Gastroesophageal sphincter (tissue), 3 donors: ENCODE measurements at regions not wholly inside any gene's neighbourhood (a gene's known extent, or its start where the extent isn't known, plus 50 kb on each side); places are given as distances from the start of the nearest gene placed in this dataset.

Experiments
- CTCF ChIP-seq, 4 experiments: fragments of 200-600 bp in 2 of 4; fragments of 450-650 bp in 2 of 4; sonication (generic) in 1 of 4; IDR thresholded peaks; one replicate each; pipeline ENCODE4 v1.5.1; 2017 to 2019; ENCODE audit warnings: antibody characterized with exemption in 4 of 4, mild to moderate bottlenecking in 2 of 4, moderate library complexity in 2 of 4
- EP300 ChIP-seq: sonication (generic); formaldehyde crosslinking; IDR thresholded peaks from one replicate; pipeline ENCODE4 v1.6.1; 2017; ENCODE audit warnings: antibody characterized with exemption, mild to moderate bottlenecking
- POLR2A ChIP-seq, 2 donors: fragments of 450-650 bp; IDR thresholded peaks; one replicate each; pipeline ENCODE4 v1.6.1; 2017; ENCODE audit warnings: antibody characterized with exemption in 2 of 2, mild to moderate bottlenecking in 2 of 2, moderate library complexity in 1 of 2

GRCh38 chr7:84372155-84372621 lies 177.6 kb upstream of the SEMA3A start:
- TF ChIP-seq CTCF (IDR thresholded peaks at IDR 0.05), result no peak
- no peak for TF ChIP-seq POLR2A (IDR thresholded peaks at IDR 0.05)
- TF ChIP-seq EP300, result no peak
